ENCODE measurements at regions not wholly inside any gene's neighbourhood (a gene's known extent, or its start where the extent isn't known, plus 50 kb on each side); places are given as distances from the start of the nearest gene placed in this dataset.

GRCh38 chr6:133040094-133040802 is 200.9 kb upstream of the EYA4 start:
- TF ChIP-seq SIN3A (IDR thresholded peaks at IDR 0.05; ENCODE audit: borderline replicate concordance, insufficient read depth, low read length), result no peak
- TF ChIP-seq POLR2AphosphoS5 (IDR thresholded peaks at IDR 0.05; ENCODE audit: low read depth, low read length), result no peak
- TF ChIP-seq TAF1 (IDR thresholded peaks at IDR 0.05; ENCODE audit: borderline replicate concordance, insufficient read depth, low read length), result no peak
- TF ChIP-seq REST (IDR thresholded peaks at IDR 0.05; ENCODE audit: insufficient read depth in 1 of 2, low read depth in 2 of 2, low read length in 2 of 2), result no peak
- TF ChIP-seq FOXP2 (optimal IDR thresholded peaks at IDR 0.05; ENCODE audit: borderline replicate concordance, extremely low read depth, extremely low read length, insufficient read depth), result no peak
